ENCODE measurements at regions not wholly inside any gene's neighbourhood (a gene's known extent, or its start where the extent isn't known, plus 50 kb on each side); places are given as distances from the start of the nearest gene placed in this dataset.

DNA sequence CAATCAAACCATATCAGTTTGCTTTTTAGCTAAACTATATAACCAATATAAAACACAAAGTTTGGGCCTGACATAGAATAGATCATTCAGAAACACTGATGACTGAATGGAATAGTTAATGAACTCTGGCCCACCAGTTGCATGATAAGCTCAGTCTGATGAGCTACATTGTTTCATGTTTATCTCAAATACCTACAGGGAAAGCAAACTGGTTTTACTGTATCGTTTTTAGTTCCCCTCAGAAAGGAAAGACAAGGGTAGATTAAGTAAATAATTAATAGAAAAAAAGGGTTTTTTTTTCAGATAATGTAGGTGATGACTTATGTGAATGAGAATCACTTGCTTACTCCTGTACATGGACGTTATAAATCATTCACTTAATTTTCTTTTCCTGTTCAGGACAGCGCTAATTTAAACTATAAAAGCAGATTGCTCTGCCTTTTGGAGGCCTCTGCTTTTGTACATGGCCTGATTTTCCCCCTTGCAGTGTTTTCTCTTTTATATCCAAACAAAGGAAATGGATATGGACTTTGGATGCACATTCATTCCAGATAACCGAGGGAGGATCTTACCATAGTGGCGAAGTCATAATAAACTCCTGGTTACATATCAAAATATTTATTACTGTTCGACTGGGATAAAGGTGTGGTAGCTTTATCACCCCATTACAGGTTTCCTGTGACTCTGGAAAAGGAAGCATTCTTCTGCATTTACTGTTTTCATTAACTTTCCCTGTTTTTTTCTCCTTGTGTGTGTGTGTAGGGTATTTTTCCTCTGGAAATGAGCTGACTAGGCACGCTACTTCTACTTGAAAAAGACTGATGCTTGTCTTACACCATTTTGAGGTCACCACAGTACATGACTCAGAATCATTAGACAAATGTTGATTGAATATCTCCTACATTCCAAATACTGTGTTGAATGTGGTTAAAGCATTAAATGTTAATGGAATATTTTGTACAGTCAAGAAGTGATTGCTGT is 373.1 kb upstream of the HS3ST1 start:
- Histone ChIP-seq H3K4me3 (ENCODE audit: low read depth, low read length) (no peak overlapping the region), H3K36me3 (ENCODE audit: control insufficient read depth, insufficient read depth, low read length) (no peaks in the 10 kb centered on the region), H3K27me3 (ENCODE audit: control insufficient read depth, insufficient read depth, low read length) (no peaks in the 10 kb centered on the region)
- DNase-seq (ENCODE audit: low read depth) (no peak), FAIRE-seq (no peak)
- TF ChIP-seq, protein P1, sequence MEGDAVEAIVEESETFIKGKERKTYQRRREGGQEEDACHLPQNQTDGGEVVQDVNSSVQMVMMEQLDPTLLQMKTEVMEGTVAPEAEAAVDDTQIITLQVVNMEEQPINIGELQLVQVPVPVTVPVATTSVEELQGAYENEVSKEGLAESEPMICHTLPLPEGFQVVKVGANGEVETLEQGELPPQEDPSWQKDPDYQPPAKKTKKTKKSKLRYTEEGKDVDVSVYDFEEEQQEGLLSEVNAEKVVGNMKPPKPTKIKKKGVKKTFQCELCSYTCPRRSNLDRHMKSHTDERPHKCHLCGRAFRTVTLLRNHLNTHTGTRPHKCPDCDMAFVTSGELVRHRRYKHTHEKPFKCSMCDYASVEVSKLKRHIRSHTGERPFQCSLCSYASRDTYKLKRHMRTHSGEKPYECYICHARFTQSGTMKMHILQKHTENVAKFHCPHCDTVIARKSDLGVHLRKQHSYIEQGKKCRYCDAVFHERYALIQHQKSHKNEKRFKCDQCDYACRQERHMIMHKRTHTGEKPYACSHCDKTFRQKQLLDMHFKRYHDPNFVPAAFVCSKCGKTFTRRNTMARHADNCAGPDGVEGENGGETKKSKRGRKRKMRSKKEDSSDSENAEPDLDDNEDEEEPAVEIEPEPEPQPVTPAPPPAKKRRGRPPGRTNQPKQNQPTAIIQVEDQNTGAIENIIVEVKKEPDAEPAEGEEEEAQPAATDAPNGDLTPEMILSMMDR (IDR thresholded peaks at IDR 0.05; ENCODE audit: insufficient read depth, low read length, severe bottlenecking), result no peak

DNA sequence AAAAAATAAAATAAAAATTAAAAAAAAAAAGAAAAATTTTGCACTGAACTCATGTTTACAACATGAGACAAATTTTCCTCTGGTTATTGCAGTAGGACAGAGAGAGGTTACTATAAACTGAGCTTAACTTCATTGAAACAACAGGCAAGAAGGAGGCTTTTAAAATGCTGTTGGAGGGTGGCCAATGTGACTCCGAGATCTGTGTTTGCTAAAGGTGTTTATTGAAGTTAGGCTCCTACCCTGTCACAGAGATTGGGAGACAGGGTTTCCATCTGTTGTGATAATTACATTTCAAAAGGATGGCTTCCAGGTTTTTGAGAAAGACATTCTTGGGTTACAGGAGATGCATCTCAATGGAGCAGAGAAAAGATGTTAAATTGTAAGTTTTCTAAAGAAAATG is 370.5 kb upstream of the HS3ST1 start:
- Histone ChIP-seq H3K4me3 (ENCODE audit: low read depth, low read length) (no peak overlapping the region), H3K36me3 (ENCODE audit: control insufficient read depth, insufficient read depth, low read length) (no peaks in the 10 kb centered on the region), H3K27me3 (ENCODE audit: control insufficient read depth, insufficient read depth, low read length) (no peaks in the 10 kb centered on the region)
- TF ChIP-seq, protein P1 (IDR thresholded peaks at IDR 0.05; ENCODE audit: insufficient read depth, low read length, severe bottlenecking), result no peak
- no peak for DNase-seq (ENCODE audit: low read depth)
- no peak for FAIRE-seq

DNA sequence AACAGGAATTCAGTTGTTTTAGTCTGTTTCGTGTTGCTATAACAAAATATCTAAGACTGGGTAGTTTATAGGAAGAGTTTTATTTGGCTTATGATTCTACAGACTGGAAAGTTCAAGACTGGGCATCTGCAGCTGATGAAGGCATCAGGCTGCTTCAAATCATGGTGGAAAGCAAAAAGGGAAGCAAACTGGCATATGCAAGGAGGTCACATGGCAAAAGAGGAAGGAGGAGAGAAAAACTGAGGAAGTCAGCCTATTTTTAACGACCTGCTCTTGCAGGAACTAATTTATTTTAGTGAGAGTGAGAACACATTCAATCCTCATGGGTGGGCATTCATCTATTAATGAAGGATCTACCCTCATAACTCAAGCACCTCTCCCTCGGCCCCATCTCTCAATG is 363.1 kb upstream of the HS3ST1 start:
- TF ChIP-seq, protein P1 (IDR thresholded peaks at IDR 0.05; ENCODE audit: insufficient read depth, low read length, severe bottlenecking), result no peak

DNA sequence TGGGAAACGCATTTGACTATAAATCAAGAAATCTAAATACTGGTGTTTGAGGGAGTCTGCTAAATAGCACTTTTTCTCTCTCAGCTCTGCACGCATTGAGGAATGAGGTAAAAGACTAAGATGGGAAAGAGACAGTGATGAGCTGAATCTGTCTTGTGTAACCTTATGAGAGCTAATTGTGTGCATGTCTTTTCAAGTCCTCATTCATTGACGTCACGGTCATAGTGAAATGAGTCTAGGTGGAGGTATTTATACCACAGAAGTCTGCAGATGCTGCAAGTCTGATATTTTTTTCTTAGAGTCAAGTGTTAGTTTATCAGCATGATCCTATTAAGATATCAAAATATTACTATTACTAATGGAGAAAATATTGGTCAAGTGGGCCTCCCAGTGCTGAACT is 361.5 kb upstream of the HS3ST1 start:
- Histone ChIP-seq H3K36me3 (ENCODE audit: control insufficient read depth, insufficient read depth, low read length) (no peaks in the 10 kb centered on the region), H3K4me3 (ENCODE audit: low read depth, low read length) (no peak overlapping the region), H3K27me3 (ENCODE audit: control insufficient read depth, insufficient read depth, low read length) (no peaks in the 10 kb centered on the region)
- DNase-seq (ENCODE audit: low read depth) (no peak), FAIRE-seq (no peak)
- TF ChIP-seq, protein P1 (IDR thresholded peaks at IDR 0.05; ENCODE audit: insufficient read depth, low read length, severe bottlenecking), result no peak

More for the DNA sequence above, 363.1 kb upstream of the HS3ST1 start:
- H3K4me3 ChIP-seq (ENCODE audit: low read depth, low read length), result no peak overlapping the region
- DNase-seq (ENCODE audit: low read depth) (no peak), FAIRE-seq (no peak)
- no peaks in the 10 kb centered on the region for H3K36me3 ChIP-seq (ENCODE audit: control insufficient read depth, insufficient read depth, low read length)
- H3K27me3 ChIP-seq (ENCODE audit: control insufficient read depth, insufficient read depth, low read length), result no peaks in the 10 kb centered on the region

DNA sequence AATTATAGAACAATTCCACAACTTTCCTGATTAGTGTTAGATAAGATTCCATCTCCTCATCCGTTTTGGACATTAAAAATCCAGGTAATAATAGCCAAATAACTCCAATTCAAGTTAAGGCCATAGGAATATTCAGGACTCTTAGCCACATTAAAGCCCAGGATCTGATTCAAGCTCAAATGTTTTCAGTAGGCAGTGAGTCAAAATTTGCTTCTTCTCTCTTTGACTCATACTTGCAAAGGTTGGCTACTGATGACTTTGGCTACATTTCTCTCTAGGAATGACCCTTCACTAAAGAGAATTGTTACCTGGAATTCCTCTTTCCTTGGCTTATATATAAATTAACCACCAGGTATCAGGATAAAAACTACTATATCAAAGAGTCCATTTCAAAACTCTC is 354.9 kb upstream of the HS3ST1 start:
- Histone ChIP-seq H3K27me3 (ENCODE audit: control insufficient read depth, insufficient read depth, low read length) (no peaks in the 10 kb centered on the region), H3K4me3 (ENCODE audit: low read depth, low read length) (no peak overlapping the region), H3K36me3 (ENCODE audit: control insufficient read depth, insufficient read depth, low read length) (no peaks in the 10 kb centered on the region)
- TF ChIP-seq, protein P1 (IDR thresholded peaks at IDR 0.05; ENCODE audit: insufficient read depth, low read length, severe bottlenecking), result no peak
- no peak for FAIRE-seq
- DNase-seq (ENCODE audit: low read depth), result peak; percentile 15

All from bronchial epithelial cell (primary cell).